Lower leg skin (tissue), 3 donors: ENCODE measurements at regions not wholly inside any gene's neighbourhood (a gene's known extent, or its start where the extent isn't known, plus 50 kb on each side); places are given as distances from the start of the nearest gene placed in this dataset.

Experiments used
- CTCF ChIP-seq, 3 donors: fragments of 450-650 bp; IDR thresholded peaks; one replicate each; pipeline ENCODE4 v1.5.1; 2016; ENCODE audit warnings: antibody characterized with exemption in 3 of 3, mild to moderate bottlenecking in 3 of 3, moderate library complexity in 2 of 3
- POLR2A ChIP-seq, 2 donors: fragments of 450-650 bp; IDR thresholded peaks; one replicate each; pipeline ENCODE4 v1.6.1; 2016 to 2017; ENCODE audit warnings: antibody characterized with exemption in 2 of 2, mild to moderate bottlenecking in 1 of 2, moderate library complexity in 1 of 2

GRCh38 chr6:1515781-1516180 lies 93.9 kb upstream of the FOXC1 start:
- no peak for TF ChIP-seq CTCF (IDR thresholded peaks at IDR 0.05)
- no peak for TF ChIP-seq POLR2A (IDR thresholded peaks at IDR 0.05)
